ENCODE measurements at regions not wholly inside any gene's neighbourhood (a gene's known extent, or its start where the extent isn't known, plus 50 kb on each side); places are given as distances from the start of the nearest gene placed in this dataset.
A peak's percentile ranks its signal among the peaks of the same experiment; 100 is the strongest.

DNA sequence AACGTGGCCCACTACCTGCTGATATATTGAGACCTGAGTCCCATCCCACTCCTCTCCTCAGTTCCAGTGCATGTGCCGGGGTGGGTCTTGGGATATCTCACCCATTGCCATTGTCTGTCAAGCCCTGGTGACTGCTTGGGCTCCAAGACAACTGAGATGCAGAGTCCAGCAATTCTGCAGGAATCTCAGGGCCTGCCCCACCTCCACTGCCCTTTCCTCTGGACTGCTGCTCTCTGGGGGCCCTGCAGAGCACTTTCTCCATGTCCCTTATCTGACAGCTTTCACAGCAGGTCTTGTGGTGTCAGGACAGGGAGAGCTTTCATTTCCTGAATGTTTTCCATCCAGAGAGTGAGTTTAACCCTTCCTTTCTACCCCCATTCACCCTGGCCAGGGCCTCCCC, 152.9 kb downstream of the ARL4C start:
- intact Hi-C loops (cut with DNase I), result no loop called here
- DNase-seq, result no peak

DNA sequence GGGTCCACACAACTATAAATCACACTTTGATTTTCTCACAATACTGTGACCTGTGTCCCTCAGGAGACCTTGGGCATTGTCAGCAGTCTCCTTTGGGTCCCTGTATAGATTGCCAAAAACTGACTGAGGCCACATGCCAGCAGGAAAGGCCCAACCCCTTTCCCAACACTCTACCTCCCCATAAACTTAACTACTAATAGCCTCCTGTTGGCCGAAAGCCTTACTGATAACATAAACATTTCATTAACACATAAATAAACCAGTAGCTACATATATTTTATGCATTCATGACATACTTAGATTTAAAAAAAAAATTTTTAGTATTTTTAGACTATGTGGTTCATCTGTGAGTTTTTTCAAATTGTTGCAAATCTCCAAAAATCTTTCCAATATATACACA, 153.5 kb downstream of the ARL4C start:
- intact Hi-C loops (cut with DNase I), result no loop called here
- DNase-seq, result no peak

DNA sequence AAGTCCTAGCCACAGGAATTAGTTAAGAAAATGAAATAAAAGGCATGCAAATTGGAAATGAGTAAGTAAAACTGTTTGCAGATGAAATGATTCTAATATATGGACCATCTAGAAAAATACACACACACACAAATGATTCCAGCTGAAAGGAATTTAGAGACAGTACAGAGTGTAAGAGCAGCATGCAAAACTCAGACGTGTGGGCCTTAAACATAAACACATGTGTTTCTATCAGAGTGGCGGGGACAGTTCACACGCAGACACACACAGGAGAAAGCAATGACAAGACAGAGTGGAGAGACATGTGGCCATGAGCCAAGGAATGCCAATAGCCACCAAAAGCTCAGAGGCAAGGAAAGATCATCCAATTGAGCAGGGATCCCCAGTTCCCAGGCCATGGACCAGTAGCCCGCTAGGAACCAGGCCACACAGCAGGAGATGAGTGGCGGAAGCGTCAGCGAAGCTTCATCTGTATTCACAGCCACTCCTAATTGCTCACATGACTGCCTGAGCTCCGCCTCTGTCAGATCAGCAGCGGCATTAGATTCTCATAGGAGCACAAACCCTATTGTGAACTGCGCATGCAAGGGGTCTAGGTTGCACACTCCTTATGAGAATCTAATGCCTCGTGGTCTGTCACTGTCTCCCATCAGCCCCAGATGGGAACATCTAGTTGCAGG, 155.4 kb downstream of the ARL4C start:
- DNase-seq, result peak in 1 of 10 donors; percentile 52
- intact Hi-C loops (cut with DNase I), result no loop called here

DNA sequence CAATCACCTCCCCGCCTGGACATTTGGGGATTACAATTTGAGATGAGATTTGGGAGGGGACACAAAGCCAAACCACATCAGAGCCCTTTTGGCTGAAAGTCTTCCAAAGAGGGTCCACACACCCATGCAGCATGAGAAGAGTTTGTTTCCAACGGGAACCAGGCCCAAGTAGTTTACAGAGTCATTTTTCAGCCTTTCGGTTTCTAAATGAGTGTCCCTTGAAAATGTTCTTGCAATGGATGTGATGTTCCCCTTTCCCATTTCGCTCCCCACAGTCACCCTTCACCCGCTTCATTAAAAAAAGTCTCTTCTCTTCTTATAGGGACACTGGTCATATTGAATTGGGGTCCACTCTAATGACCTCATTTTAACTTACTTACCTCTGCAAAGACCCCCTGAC, 157.4 kb downstream of the ARL4C start:
- DNase-seq, result no peak
- intact Hi-C loops (cut with DNase I), result no loop called here

DNA sequence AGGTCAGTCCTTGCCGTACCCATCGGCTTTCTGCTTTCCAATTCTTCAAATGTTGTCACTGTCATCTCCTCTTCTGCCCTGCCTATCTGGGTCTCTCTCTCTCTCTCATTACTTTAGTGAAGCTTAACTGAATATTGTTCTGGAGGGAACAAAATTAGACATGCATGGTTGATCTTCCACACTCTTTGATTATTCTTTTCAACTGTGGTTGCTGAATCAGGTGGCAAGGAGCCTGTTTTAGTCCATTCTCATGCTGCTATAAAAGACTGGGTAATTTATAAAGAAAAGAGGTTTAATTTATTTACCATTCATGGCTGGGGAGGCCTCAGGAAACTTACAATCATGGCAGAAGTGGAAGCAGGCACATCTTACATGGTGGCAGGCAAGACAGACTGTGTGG, 157.9 kb downstream of the ARL4C start:
- no peak for DNase-seq
- intact Hi-C loops (cut with DNase I), result no loop called here

- intact Hi-C loops (cut with DNase I), result no loop called here
- peak in 8 of 10 donors; percentile 34 to 90 (median 55) for DNase-seq
Measured at GRCh38 chr2:234335661-234336228, 161.1 kb downstream of the ARL4C start.

GRCh38 chr2:234334756-234335155, 162.1 kb downstream of the ARL4C start:
- intact Hi-C loops (cut with DNase I), result no loop called here
- no peak for DNase-seq

DNA sequence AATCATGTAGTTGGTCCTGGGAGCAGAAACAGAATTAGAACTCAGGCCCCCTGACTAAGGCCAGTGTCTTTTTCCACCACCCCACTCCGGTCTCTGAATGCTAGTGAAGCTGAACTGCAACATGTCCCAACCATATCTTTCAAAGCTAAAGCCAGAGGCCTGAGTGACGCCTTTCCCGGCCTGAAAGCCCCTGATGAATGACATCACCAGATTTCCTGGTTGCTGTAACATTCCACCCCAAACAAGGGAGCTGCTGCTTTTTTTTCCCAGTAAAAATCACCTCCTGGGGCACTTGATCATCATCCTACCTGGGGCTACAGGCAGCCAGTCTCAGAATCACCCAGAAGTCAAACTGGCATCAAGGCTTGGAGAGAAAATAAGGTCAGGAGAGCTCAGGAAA, 162.7 kb downstream of the ARL4C start:
- intact Hi-C loops (cut with DNase I), result no loop called here
- DNase-seq, result no peak

DNA sequence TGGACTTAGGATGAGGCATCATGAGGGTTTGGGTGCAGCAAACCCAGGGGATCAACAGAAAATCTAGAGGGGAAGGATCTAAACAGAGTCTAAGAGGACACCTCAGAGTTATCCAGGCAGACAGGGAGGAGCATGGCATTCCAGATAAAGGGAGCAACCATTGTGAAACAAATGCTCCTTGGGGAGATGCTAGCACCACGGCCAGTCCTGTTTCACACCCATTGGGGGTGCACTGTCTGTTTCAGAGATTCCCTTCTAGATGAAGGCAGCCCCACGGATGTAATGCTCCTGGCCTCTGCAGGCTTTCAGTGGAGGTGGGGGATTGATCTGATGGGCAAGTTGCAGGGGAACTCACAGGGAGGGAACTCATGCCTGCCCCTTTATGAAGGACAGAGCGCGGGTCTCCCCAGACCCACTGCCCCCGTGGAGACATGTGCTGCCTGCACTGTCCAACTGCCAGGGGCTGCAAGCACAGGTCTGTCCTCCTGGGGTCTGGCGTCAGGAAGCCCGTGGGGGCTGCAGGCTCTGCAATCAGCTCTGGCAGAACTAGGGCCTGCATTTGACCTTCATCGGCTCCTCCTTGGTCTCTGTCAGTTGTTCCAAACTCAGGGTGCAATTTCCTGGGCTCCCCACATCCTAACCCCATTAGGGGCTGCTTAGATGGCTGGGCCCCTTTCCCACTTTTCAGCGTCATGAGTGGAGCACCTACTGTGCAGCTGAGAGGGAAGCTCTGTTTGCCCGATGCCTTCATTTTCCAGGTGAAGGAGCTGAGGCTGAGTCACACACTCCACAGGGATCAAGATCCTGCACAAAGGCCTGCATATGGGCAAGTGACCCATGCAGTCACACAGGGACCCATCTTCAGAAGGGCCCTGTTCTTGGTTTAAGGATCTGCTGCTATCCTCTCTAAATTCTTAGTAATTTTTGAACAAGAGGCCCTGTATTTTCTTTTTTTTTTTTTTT, 163.4 kb downstream of the ARL4C start:
- no peak for DNase-seq
- intact Hi-C loops (cut with DNase I), result no loop called here

- DNase-seq, result no peak
- intact Hi-C loops (cut with DNase I), result no loop called here
Measured at GRCh38 chr2:234331966-234332365, 164.9 kb downstream of the ARL4C start.

DNA sequence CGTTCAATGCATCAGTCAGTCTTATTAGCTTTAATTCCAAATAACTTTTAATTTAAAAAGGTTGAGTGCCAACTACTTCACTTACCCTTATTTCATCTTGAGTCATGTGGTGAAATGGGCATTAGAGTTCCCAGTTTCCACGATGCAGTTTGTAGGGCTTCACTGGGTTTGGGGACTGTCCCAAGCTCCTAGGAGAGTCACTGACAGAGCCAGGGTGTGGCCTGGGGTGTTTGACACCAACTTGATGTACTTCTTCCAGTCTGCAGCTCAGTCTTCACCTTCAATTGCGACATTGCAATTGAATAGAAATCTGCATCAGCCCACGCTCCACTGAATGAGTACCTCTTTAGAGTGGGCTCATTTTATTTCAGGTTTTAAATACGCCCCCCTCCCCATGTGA, 165.3 kb downstream of the ARL4C start:
- no peak for DNase-seq
- intact Hi-C loops (cut with DNase I), result no loop called here

- DNase-seq, result no peak
- intact Hi-C loops (cut with DNase I), result no loop called here
Measured at GRCh38 chr2:234330902-234331301, 166.0 kb downstream of the ARL4C start.

DNA sequence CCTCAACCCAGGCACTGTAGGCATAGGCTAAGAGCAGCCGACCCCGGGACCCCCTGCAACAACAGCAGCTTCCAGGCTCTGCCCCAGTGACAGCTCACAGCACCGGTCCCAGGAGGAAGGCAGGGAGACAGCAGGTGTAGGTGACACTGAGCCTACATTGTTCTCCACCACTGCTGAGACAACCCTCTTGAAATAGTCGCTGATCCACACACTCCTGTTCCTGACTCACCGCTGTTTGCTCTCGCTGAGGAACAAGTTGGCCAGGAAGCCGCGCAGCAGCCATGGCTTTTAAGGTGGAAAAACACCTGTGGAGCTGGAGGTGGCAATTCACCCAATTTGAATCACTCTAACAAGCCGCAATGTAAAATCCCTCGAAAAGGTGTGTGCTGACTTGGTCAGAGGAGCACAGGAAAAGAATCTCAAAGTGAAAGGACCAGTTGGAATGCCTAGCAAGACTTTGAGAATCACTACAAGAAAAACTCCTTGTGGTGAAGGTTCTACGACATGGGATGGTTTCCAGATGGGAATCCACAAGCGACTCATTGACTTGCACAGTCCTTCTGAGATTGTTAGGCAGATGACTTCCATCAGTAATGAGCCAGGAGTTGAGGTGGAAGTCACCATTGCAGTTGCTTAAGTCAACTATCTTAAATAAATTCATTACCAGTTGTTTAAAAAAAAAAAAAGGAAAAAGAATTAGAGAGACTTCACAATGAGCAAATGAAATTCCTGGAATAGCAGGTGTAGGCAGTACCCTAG, 167.5 kb downstream of the ARL4C start:
- intact Hi-C loops (cut with DNase I), result no loop called here
- no peak for DNase-seq

- intact Hi-C loops (cut with DNase I), result no loop called here
Measured at GRCh38 chr2:234328444-234328990, 168.4 kb downstream of the ARL4C start.

GRCh38 chr2:234326694-234327093, 170.2 kb downstream of the ARL4C start:
- intact Hi-C loops (cut with DNase I), result no loop called here

More at GRCh38 chr2:234328444-234328990, 168.4 kb downstream of the ARL4C start:
- no peak for DNase-seq

GRCh38 chr2:234324116-234324515, 172.8 kb downstream of the ARL4C start:
- peak in 4 of 10 donors; percentile 24 to 77 (median 41) for DNase-seq
- intact Hi-C loops (cut with DNase I), result no loop called here

More at GRCh38 chr2:234326694-234327093, 170.2 kb downstream of the ARL4C start:
- no peak for DNase-seq

DNA sequence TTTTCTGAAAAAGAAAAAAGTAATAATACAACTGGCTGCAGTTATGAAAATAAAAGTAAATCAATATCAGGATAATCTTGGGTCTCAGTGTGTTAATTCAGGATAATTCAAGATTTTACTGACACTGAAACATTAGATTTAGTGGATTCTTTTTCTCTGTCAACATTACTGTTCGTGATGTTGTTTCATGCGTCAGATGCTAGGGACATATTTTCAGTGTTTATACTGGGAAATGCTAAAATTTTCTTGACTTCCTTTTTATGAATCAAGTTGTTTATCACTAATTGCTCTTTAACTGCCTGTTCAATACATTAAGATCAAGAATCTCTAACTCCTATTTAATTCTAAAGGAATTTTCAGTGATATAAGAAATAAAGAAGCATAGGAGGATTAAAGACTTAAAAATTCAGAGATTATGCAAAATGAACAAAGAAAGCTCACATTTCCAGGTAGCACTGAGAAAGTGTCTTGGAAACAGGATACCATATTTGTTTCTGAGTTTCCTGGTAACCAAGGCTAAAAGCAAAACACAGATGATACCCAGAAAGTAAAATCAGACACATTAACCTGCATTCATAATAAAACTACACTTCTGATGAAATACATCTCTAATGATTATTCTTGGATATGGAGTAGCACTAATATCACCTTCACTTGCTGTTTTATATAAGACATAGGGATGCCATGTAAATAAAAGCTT, 174.0 kb downstream of the ARL4C start:
- intact Hi-C loops (cut with DNase I), result no loop called here
- DNase-seq, result no peak

DNA sequence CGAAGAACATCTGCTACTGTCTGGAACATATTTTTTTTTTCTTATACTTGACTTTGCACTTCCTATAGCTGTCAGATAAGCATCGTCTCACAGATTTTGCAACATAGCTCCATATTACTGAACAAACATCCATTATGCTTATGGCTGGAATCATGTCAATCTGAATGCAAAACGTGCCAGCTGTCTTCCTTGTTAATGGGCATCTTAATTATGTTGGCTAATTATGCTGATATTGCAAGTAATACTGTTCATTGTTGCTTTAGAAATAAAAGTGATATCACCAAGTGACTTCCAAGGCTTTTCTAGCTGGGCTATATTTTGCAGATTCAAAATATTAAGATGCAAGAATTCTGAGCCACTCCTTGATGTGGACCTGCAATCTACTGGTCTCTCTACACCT, 176.8 kb downstream of the ARL4C start:
- no peak for DNase-seq
- intact Hi-C loops (cut with DNase I), result no loop called here

DNA sequence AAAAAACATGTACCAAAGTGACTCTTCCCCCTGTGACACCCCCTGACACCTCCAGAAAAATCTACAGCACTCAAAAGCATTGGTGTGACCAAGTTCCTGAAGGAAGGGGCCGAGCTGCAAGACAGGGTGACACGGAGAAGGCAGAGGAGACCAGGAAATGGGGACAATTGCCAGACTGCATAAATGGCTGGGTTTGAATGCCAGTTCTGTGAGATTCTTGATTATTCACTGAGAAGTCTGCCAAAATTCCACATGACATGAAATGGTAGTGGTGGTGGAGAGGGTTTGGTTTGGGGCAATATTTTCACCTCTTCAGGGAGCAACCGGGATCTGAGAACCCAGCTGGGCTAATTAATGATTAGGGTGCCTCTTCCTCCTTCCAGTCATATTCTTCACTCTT, 178.5 kb downstream of the ARL4C start:
- intact Hi-C loops (cut with DNase I), result no loop called here
- no peak for DNase-seq

GRCh38 chr2:234313558-234313957, 183.3 kb downstream of the ARL4C start:
- DNase-seq, result peak in 1 of 10 donors; percentile 8
- intact Hi-C loops (cut with DNase I), result no loop called here
